HG02623 (cell line): ENCODE measurements at regions not wholly inside any gene's neighbourhood (a gene's known extent, or its start where the extent isn't known, plus 50 kb on each side); places are given as distances from the start of the nearest gene placed in this dataset.

Source experiments
- ATAC-seq: cut with Tn5 transposase; IDR thresholded peaks from one replicate; pipeline ENCODE4 v1.9.1; 2021; ENCODE audit warnings: moderate library complexity; ENCODE audit not compliant: unreplicated experiment

- no peak for ATAC-seq
Measured at GRCh38 chr4:114161809-114162208, 182.4 kb upstream of the ARSJ start.

- ATAC-seq = no peak
Measured at GRCh38 chr4:114163051-114163450, 183.6 kb upstream of the ARSJ start.

- ATAC-seq = no peak
Measured at GRCh38 chr4:114173968-114174367, 194.5 kb upstream of the ARSJ start.

- ATAC-seq = no peak
Measured at GRCh38 chr4:114177628-114178027, 198.2 kb upstream of the ARSJ start.

- no peak for ATAC-seq
Measured at GRCh38 chr4:114178392-114178791, 198.9 kb upstream of the ARSJ start.

- ATAC-seq = peak; percentile 60
Measured at GRCh38 chr4:114180481-114180880, 201.0 kb upstream of the ARSJ start.

- no peak for ATAC-seq
Measured at GRCh38 chr4:114184901-114185300, 205.5 kb upstream of the ARSJ start.

GRCh38 chr4:114187592-114187991 is 208.1 kb upstream of the ARSJ start:
- no peak for ATAC-seq

GRCh38 chr4:114191496-114191895 is 212.0 kb upstream of the ARSJ start:
- ATAC-seq = no peak

GRCh38 chr4:114192854-114193253 is 213.4 kb upstream of the ARSJ start:
- ATAC-seq = no peak

GRCh38 chr4:114193624-114194399 is 214.4 kb upstream of the ARSJ start:
- ATAC-seq = no peak

- ATAC-seq = no peak
Measured at GRCh38 chr4:114196606-114197005, 217.2 kb upstream of the ARSJ start.

GRCh38 chr4:114200026-114200425 is 220.6 kb upstream of the ARSJ start:
- ATAC-seq = no peak

GRCh38 chr4:114205261-114205660 is 225.8 kb upstream of the ARSJ start:
- no peak for ATAC-seq

GRCh38 chr4:114208574-114209151 is 229.2 kb upstream of the ARSJ start:
- no peak for ATAC-seq

- ATAC-seq = peak; percentile 67
Measured at GRCh38 chr4:114209584-114209983, 230.1 kb upstream of the ARSJ start.

- ATAC-seq = no peak
Measured at GRCh38 chr4:114211556-114211955, 232.1 kb upstream of the ARSJ start.

GRCh38 chr4:114217150-114217817 is 237.8 kb upstream of the ARSJ start:
- ATAC-seq = no peak

GRCh38 chr4:114223580-114223979 is 244.1 kb upstream of the ARSJ start:
- no peak for ATAC-seq

- ATAC-seq = no peak
Measured at GRCh38 chr4:114225436-114225835, 246.0 kb upstream of the ARSJ start.

GRCh38 chr4:114226179-114226578 is 246.7 kb upstream of the ARSJ start:
- no peak for ATAC-seq
